ENCODE measurements at regions not wholly inside any gene's neighbourhood (a gene's known extent, or its start where the extent isn't known, plus 50 kb on each side); places are given as distances from the start of the nearest gene placed in this dataset.
"Not testable (repeated sequence)": the region's sequence is repeated elsewhere in the genome, so short reads cannot be mapped to it uniquely, and the experiment has no call there.

DNA sequence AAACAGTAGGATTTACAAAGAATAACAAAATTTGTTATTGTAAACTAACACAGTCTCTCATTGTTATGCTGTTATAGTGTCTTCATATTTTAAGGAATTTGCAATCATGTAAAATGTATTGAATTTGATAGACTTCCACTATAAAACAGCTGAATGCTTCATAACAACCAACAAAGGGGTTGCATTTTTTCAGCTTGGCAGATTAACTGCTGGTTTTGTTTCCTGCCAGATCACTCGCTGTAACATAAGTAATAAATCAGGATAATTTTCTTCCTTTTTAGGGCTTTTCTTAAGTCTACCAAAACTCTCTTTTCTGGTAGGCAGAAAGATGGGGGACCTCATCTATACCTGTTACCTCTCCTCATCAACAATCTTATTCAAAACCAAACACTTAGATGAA is 169.8 kb downstream of the SAMD5 start:
- DNase-seq (ENCODE audit: low read depth in 2 of 2) = no peak
- no peak overlapping the region for H3K4me3 ChIP-seq (replicated peaks in 1 of 2; ENCODE audit: low read depth in 2 of 2, low read length in 2 of 2)
- TF ChIP-seq, protein P1, sequence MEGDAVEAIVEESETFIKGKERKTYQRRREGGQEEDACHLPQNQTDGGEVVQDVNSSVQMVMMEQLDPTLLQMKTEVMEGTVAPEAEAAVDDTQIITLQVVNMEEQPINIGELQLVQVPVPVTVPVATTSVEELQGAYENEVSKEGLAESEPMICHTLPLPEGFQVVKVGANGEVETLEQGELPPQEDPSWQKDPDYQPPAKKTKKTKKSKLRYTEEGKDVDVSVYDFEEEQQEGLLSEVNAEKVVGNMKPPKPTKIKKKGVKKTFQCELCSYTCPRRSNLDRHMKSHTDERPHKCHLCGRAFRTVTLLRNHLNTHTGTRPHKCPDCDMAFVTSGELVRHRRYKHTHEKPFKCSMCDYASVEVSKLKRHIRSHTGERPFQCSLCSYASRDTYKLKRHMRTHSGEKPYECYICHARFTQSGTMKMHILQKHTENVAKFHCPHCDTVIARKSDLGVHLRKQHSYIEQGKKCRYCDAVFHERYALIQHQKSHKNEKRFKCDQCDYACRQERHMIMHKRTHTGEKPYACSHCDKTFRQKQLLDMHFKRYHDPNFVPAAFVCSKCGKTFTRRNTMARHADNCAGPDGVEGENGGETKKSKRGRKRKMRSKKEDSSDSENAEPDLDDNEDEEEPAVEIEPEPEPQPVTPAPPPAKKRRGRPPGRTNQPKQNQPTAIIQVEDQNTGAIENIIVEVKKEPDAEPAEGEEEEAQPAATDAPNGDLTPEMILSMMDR (IDR thresholded peaks at IDR 0.05; ENCODE audit: low read depth, low read length) = no peak

DNA sequence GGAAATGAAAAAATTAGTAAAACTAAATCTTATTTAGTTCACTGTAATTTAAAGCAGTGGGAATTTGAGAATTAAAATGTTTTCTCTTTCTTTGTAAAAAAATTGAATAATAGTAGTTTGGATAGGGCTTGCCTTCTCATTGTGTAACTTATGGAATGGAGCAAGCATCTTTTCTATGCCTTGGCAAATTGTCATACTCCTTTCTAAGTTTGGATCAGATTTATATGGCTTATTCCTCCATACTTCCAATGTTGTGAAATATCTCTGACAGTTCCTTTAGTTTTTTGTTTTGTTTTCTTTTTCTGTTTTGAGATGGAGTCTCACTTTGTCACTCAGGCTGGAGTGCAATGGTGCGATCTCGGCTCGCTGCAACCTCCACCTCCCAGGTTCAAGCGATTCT is 176.4 kb downstream of the SAMD5 start:
- H3K4me3 ChIP-seq (replicated peaks in 1 of 2; ENCODE audit: low read depth in 2 of 2, low read length in 2 of 2) = no peak overlapping the region
- TF ChIP-seq, protein P1 (IDR thresholded peaks at IDR 0.05; ENCODE audit: low read depth, low read length) = no peak
- DNase-seq (ENCODE audit: low read depth in 2 of 2) = no peak

DNA sequence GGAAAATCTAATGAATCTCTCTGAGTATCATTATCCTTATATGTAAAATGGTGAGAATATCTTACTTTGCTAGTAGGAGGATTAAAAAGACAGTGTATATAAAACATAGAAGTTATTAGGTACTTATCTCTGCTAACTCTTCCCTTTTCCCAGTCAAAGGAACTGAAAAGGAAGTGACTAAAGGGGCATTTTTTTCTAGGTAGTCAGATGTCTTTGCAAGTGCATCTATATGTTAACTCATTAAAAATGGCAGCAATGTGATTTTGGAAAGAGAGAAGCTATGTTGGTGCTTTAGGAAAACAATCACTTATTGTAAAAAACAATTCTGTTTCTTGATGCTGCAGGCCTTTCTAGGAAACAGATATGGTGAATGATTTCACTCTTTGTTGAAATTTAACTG is 180.9 kb downstream of the SAMD5 start:
- H3K4me3 ChIP-seq (replicated peaks in 1 of 2; ENCODE audit: low read depth in 2 of 2, low read length in 2 of 2) = no peak overlapping the region
- TF ChIP-seq, protein P1 (IDR thresholded peaks at IDR 0.05; ENCODE audit: low read depth, low read length) = no peak
- DNase-seq (ENCODE audit: low read depth in 2 of 2) = peak in 1 of 2 donors; percentile 2

DNA sequence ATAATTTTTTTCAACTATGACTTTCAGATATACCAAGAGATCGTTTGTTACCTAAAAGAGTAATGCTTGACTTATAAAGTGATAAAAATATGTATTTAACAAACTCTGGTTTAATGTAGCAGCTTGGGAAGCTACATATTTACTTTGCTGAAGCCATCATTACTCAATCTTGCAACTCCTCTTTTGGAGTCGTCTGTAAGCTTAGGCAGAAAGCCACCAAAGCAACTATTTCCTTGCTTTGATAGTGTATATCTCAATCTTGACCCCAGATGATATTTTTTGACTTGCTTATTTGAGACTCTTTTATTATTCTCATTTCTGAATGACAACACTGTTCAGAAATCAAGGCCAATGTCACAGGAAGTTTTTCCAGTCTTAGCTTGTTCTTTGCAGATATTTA is 183.0 kb downstream of the SAMD5 start:
- no peak overlapping the region for H3K4me3 ChIP-seq (replicated peaks in 1 of 2; ENCODE audit: low read depth in 2 of 2, low read length in 2 of 2)
- TF ChIP-seq, protein P1 (IDR thresholded peaks at IDR 0.05; ENCODE audit: low read depth, low read length) = no peak
- no peak for DNase-seq (ENCODE audit: low read depth in 2 of 2)

DNA sequence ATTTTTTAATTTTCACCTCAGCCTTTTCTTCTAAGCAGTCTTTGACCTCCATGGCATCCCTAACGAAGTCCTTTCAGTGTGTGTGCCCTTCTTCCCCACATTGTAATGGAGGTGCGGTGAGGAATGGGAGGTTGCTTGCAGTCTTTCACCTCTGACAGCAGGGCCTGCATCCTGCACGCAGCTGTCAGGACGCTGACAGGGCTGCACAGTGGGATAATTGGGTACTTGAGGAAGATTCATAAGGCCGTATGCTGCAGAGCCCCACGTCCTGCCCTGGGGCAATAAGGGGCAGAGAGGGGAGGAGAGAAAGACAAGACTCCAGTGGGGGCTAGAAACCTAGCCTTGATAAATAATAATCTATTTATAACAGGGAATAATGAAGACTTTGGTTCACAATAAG is 184.7 kb downstream of the SAMD5 start:
- no peak for DNase-seq (ENCODE audit: low read depth in 2 of 2)
- no peak overlapping the region for H3K4me3 ChIP-seq (replicated peaks in 1 of 2; ENCODE audit: low read depth in 2 of 2, low read length in 2 of 2)
- TF ChIP-seq, protein P1 (IDR thresholded peaks at IDR 0.05; ENCODE audit: low read depth, low read length) = no peak

DNA sequence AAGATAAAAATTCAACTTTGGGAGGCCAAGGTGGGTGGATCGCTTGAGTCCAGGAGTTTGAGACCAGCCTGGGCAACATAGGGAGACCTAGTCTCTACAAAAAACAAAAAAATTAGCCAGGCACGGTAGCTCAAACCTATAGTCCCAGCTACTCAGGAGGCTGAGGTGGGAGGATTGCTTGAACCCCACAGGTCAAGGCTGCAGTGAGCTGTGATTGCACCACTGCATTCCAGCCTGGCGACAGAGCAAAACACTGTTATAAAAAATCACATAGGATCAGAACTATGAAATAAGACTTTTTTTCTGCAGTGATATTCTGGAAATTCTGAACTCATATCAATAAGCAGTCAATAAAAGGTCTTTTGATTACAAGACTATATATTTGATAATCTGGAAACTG is 186.1 kb downstream of the SAMD5 start:
- not testable (repeated sequence) for DNase-seq (ENCODE audit: low read depth in 2 of 2); H3K4me3 ChIP-seq (replicated peaks in 1 of 2; ENCODE audit: low read depth in 2 of 2, low read length in 2 of 2)

DNA sequence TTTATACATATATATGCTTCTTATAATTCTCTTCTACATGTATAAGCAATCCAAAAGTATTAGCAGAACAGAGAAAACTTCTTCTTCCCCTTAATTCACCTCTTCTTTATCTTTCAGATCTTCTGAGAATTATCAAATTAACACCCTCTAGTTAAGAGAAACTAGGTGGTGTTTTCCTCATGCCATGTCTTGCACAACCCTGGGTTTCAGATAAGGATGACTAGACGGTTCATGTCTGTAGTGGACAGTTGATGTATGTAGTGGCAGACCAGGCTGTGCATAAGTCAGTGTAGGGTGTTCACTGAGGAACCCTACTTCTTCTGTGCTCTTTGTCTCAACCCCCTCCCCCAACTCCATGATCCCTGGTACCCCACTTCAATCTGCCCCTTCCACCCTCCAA is 187.3 kb downstream of the SAMD5 start:
- H3K4me3 ChIP-seq (replicated peaks in 1 of 2; ENCODE audit: low read depth in 2 of 2, low read length in 2 of 2) = no peak overlapping the region
- DNase-seq (ENCODE audit: low read depth in 2 of 2) = no peak

More for the DNA sequence above, 187.3 kb downstream of the SAMD5 start:
- TF ChIP-seq, protein P1 (IDR thresholded peaks at IDR 0.05; ENCODE audit: low read depth, low read length) = no peak
